ENCODE measurements at regions not wholly inside any gene's neighbourhood (a gene's known extent, or its start where the extent isn't known, plus 50 kb on each side); places are given as distances from the start of the nearest gene placed in this dataset.

GRCh38 chr5:51449026-51449425, 65.8 kb downstream of the ISL1 start:
- Histone ChIP-seq H4K20me1 (ENCODE audit: insufficient read depth) (no peaks in the 10 kb centered on the region), H3K9ac (ENCODE audit: low read length) (no peak overlapping the region), H3K79me2 (replicated peaks; ENCODE audit: insufficient read depth, low read length) (no peaks in the 10 kb centered on the region), H2AFZ (ENCODE audit: low read depth, low read length) (no peak overlapping the region), H3K4me2 (ENCODE audit: low read length) (no peak overlapping the region), H3K9me3 (ENCODE audit: low read length) (no peaks in the 10 kb centered on the region), H3K27ac (ENCODE audit: low read length) (no peak overlapping the region), H3K27me3 (ENCODE audit: insufficient read depth, low read depth, low read length) (no peaks in the 10 kb centered on the region), H3K9me2 (ENCODE audit: insufficient read depth, low read length) (no peaks in the 10 kb centered on the region), H3K36me3 (ENCODE audit: insufficient read depth, low read length) (no peaks in the 10 kb centered on the region), H3F3A (ENCODE audit: insufficient read depth, low read length, poor library complexity, severe bottlenecking) (no peaks in the 10 kb centered on the region), H3K4me3 (ENCODE audit: low read length) (no peak overlapping the region)
- TF ChIP-seq, protein P1, sequence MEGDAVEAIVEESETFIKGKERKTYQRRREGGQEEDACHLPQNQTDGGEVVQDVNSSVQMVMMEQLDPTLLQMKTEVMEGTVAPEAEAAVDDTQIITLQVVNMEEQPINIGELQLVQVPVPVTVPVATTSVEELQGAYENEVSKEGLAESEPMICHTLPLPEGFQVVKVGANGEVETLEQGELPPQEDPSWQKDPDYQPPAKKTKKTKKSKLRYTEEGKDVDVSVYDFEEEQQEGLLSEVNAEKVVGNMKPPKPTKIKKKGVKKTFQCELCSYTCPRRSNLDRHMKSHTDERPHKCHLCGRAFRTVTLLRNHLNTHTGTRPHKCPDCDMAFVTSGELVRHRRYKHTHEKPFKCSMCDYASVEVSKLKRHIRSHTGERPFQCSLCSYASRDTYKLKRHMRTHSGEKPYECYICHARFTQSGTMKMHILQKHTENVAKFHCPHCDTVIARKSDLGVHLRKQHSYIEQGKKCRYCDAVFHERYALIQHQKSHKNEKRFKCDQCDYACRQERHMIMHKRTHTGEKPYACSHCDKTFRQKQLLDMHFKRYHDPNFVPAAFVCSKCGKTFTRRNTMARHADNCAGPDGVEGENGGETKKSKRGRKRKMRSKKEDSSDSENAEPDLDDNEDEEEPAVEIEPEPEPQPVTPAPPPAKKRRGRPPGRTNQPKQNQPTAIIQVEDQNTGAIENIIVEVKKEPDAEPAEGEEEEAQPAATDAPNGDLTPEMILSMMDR (IDR thresholded peaks at IDR 0.05; ENCODE audit: poor library complexity, severe bottlenecking), result no peak
- TF ChIP-seq TAF1 (IDR thresholded peaks at IDR 0.05; ENCODE audit: low read depth), result no peak
- TF ChIP-seq REST (IDR thresholded peaks at IDR 0.05; ENCODE audit: borderline replicate concordance), result no peak
- TF ChIP-seq RAD21 (conservative IDR thresholded peaks at IDR 0.05), result no peak
- no peak for TF ChIP-seq EP300 (conservative IDR thresholded peaks at IDR 0.05; ENCODE audit: poor library complexity, severe bottlenecking)
- no peak for TF ChIP-seq MXI1 (conservative IDR thresholded peaks at IDR 0.05; ENCODE audit: poor library complexity, severe bottlenecking)

DNA sequence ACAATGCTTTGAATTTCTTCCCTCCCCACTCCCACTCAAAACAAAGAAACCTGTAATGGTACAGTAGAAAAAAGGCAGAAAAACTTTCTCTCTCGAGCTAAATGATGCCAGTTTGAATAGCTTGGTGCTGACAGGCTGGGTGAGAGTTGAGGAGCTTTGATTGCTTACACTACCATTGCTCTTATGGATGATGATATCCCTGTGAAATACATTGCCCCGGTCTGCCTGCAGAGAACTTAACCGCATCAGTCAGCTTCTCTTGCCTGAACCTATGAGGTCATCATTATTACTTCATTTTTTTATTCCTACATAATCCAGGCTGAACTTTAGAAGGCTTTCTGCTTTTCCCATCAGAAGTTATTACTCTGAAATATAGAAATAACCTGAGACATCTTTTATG, 69.3 kb downstream of the ISL1 start:
- no peak overlapping the region for H3K9ac ChIP-seq (ENCODE audit: low read length)
- no peaks in the 10 kb centered on the region for H3F3A ChIP-seq (ENCODE audit: insufficient read depth, low read length, poor library complexity, severe bottlenecking)
- H4K20me1 ChIP-seq (ENCODE audit: insufficient read depth), result no peaks in the 10 kb centered on the region
- no peak overlapping the region for H3K4me3 ChIP-seq (ENCODE audit: low read length)
- H2AFZ ChIP-seq (ENCODE audit: low read depth, low read length), result no peak overlapping the region
- H3K9me3 ChIP-seq (ENCODE audit: low read length), result no peaks in the 10 kb centered on the region
- no peak for TF ChIP-seq REST (IDR thresholded peaks at IDR 0.05; ENCODE audit: borderline replicate concordance)
- TF ChIP-seq RAD21 (conservative IDR thresholded peaks at IDR 0.05), result no peak
- TF ChIP-seq MXI1 (conservative IDR thresholded peaks at IDR 0.05; ENCODE audit: poor library complexity, severe bottlenecking), result no peak
- TF ChIP-seq, protein P1 (IDR thresholded peaks at IDR 0.05; ENCODE audit: poor library complexity, severe bottlenecking), result no peak
- TF ChIP-seq EP300 (conservative IDR thresholded peaks at IDR 0.05; ENCODE audit: poor library complexity, severe bottlenecking), result no peak
- TF ChIP-seq SMC3 (conservative IDR thresholded peaks at IDR 0.05; ENCODE audit: poor library complexity), result no peak
- no peak for TF ChIP-seq TAF1 (IDR thresholded peaks at IDR 0.05; ENCODE audit: low read depth)
- no peak for TF ChIP-seq EZH2 (IDR thresholded peaks at IDR 0.05; ENCODE audit: borderline replicate concordance, insufficient read depth, low read length, poor library complexity, severe bottlenecking)
- no peak for TF ChIP-seq POLR2AphosphoS5 (IDR thresholded peaks at IDR 0.05)
- no peaks in the 10 kb centered on the region for H3K9me2 ChIP-seq (ENCODE audit: insufficient read depth, low read length)
- H3K27me3 ChIP-seq (ENCODE audit: insufficient read depth, low read depth, low read length), result no peaks in the 10 kb centered on the region
- no peak overlapping the region for H3K4me2 ChIP-seq (ENCODE audit: low read length)
- no peaks in the 10 kb centered on the region for H3K79me2 ChIP-seq (replicated peaks; ENCODE audit: insufficient read depth, low read length)
- H3K36me3 ChIP-seq (ENCODE audit: insufficient read depth, low read length), result no peaks in the 10 kb centered on the region
- H3K27ac ChIP-seq (ENCODE audit: low read length), result no peak overlapping the region

Data from neural cell (in vitro differentiated cells).